ENCODE measurements at regions not wholly inside any gene's neighbourhood (a gene's known extent, or its start where the extent isn't known, plus 50 kb on each side); places are given as distances from the start of the nearest gene placed in this dataset.

GRCh38 chr11:131122448-131122847 is 206.2 kb upstream of the SNX19 start:
- no peak for DNase-seq

DNA sequence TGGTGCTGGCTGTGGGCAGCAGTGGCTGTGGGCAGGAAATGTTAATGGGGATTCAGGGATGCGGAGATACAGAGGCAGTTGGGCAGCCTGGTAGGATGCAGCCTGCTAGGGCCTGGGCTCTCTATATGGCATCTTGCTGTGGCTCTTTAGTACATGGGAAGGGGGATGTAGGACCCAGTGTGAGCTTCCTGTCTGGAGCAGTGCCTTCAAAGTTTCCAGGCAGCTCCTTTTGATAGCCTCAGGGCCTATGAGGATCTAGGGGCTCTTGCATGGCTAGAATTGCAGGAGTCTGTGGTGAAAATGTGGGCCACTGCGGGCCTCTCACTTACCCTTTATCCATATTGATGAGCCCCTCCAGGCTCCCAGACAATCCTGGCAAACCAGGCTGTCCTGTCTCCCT is 213.2 kb upstream of the SNX19 start:
- DNase-seq, result no peak

DNA sequence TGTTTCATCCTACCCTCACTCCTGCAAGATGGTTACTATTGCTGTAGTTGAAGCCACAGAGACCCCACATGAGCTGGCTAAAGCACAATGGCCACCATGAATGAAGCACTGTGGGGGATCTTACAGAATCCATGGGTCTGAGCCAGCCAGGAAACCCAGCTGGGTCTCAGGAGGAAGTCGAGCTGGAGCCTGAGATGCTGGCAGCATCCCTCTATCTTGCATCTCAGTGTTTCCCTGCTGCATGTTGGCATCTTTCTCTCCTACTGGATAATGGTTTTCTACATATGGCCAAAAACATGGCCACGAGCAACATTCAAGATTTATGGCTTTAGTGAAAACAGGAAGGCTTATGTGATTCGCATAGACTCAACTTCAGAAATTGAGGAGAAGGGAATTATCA is 219.3 kb upstream of the SNX19 start:
- no peak for DNase-seq

DNA sequence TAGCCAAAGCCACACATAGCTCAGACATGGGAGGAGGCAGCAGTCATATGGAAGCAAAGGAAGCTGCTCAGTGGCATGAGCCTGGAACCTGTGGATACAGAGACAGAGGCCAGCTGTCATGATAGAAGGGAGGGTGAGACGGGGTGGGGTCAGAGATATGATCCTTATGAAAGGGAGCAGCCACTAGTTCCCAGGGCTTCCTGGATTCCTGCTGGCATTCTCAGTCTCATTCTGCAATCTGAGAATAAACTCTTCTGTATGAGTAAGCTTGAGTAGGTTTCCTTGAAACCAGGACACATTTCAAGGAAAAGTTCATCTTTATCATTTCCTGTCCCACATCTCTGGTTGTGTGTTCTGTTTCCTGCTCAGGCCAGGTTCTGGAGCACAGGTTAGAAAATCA is 220.2 kb upstream of the SNX19 start:
- DNase-seq, result peak in 1 of 2 experiments; percentile 34

DNA sequence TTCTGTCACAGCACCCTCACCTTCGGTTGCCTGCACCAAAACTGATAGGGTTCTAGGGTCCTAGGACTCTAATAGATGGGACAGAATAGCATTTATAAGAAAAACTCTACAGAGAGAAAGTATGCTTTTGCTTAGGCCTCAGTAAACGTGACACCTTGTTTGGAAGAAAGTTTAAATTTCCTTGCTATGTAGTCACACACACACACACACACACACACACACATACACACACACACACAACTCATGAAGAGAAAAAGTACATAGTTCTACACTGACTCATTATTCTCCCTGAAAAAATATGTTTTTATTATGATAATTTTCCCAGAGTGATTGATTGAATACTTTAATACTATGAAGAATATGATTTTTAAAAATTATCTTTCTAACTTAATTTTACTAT is 220.8 kb upstream of the SNX19 start:
- DNase-seq, result no peak

DNA sequence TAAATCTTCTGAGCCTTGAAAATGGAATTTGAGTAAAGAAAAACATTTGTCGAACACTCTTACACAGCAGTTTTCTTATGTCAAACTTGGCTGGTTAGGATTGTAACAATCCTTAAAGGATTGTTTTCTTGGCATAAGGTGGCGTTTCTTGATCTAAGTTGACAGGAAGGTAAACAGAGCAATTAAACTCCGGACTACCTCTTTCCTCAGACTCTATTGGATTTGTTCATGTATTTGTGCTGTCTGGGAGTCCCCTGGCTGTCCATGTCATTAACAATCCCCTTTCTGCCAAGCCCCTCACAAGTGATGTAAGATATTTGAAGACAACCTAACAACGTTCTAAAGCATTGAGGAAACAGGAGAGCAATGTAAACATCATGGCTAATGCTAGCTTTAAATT is 222.5 kb upstream of the SNX19 start:
- DNase-seq, result no peak

- DNase-seq, result peak in 1 of 2 experiments; percentile 26
These were observed 224.6 kb upstream of the NTM start for GRCh38 chr11:131145791-131146190.

GRCh38 chr11:131146827-131147490 is 223.5 kb upstream of the NTM start:
- DNase-seq, result peak in 1 of 2 experiments; percentile 9

DNA sequence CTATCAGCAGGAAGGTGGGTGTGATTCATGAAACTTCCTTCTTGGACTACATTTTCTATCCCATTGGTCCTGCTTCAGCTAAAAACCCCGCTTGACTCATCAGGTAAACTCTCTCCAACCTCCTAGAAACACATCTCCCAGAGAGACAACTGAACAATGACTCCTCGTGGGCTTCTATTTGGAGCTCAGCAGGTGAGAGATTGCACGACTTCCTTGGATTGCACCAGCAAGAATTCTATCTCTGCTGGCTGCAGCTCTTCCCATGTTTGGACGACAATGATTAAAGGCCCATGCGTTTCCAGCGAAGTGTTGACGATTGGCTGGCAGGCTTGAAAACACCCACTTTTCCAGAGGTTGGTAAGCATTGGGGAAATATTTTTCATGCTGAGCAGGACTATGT is 216.1 kb upstream of the NTM start:
- no peak for DNase-seq

DNA sequence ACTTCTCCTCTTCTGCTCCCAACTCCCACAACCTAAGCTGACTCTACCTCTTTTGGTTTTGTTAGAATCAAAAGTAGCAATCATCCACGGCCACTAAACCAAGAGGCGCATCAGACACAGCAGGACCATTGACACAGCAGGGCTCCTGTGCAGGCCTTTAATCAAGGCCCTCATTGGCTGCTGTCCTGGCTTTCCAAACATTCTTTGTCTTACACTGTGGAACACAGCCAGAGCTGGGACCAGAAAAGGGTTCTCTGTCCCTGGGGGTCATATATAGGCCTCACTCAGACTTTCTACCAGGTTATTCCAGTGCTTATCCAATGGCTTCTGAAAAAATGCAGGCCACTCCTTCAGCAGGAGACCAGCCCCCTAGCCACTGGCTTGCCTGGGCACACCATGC is 212.7 kb upstream of the NTM start:
- no peak for DNase-seq

DNA sequence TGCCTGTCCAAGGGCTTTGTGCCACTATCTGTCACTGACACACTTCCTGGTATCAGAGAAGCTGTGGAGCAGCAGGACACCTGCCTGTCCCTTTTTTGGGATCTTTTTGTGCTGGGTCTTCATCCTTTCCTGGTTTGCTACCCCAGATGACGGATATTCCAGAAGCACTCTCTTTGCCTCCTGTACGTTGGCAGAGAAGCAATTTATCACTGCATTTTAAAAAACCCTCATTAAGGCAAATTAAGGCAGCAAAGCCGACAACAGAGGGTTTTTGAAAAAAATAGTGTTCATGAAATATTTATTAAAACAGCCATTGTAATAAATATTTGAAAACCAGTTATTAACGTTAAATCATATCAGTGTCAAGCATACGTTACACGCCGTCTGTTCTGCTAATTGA is 209.6 kb upstream of the NTM start:
- no peak for DNase-seq

DNA sequence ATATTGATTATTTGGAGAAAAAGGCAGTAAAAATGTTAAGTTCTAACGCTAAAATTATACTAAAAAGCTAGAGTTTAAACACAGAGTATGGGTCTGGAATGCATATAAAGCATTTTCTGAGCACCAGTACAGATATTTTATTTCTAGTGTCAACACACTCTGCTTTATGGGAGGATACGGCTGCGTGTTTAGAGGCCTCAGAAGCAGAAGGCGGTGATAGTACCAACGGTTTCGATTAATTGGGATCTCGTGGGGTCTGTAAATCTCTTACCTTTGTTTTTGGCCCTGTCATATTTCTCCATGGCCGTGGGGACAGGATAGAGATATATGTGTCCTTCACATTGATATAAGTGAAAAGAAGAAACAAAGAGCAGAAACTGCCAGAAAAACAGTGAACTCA is 206.8 kb upstream of the NTM start:
- no peak for DNase-seq

GRCh38 chr11:131165036-131165435 is 205.4 kb upstream of the NTM start:
- DNase-seq, result no peak

DNA sequence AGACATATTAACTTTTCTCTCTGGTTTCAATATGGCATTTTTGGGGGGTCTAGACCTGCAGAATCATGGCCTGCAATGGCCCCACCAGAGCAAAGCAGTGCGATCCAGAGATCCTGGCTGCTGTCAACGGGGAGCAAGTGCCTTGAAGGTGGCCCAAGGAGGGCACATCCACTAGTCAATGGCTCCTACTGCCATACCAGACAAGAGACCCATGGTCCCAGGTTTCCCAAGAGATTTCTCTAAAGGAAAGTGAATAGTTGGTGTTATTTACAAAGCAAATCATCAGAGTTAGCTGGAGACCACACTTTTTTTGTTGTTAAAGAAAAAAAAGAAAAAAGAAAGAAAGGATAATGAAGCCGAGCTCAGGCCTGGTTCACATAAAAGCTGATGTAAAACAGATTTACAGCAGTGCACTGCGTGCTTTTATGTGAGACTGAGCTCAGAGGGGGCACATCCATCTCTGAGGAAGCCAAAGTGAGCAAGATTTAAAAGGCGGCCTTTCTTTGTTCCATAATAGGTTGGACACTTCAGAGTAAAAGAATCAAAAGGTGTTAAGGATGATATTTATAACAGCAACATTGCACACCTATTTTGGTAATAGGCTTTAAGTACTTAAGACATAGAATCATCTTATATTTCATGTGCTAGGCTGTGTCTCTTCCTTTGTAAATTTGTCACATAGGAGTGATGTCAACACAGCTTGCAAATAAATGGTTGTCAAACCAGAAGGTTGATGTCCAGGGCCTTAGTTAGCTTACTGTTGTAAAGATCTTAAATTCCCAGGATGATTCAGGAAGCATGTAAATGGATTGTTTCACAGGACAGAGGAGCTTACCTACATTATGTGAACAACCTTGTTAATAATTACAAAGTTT is 201.3 kb upstream of the NTM start:
- no peak for DNase-seq

GRCh38 chr11:131172011-131172410 is 198.4 kb upstream of the NTM start:
- no peak for DNase-seq

DNA sequence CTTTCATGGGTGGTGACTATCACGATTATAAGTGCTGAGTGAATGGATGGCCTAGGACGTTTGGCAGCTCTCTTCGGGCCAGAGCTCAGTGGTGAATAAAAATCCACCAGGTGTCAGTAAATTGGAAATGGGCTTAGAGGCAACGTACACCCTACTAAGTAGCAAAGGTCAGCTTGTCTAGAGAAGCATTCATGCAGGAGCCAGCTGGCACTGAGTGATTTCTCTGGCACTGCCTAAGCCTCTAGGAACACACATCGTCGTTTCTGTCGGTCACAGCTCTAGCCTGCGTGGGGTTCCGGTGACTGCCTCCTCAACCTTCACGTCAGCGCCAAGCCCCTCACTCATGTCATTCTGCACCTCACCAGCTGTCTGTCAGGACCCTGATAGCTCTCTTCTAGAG is 192.4 kb upstream of the NTM start:
- DNase-seq, result peak in 1 of 2 experiments; percentile 53

GRCh38 chr11:131178596-131178995 is 191.8 kb upstream of the NTM start:
- no peak for DNase-seq

DNA sequence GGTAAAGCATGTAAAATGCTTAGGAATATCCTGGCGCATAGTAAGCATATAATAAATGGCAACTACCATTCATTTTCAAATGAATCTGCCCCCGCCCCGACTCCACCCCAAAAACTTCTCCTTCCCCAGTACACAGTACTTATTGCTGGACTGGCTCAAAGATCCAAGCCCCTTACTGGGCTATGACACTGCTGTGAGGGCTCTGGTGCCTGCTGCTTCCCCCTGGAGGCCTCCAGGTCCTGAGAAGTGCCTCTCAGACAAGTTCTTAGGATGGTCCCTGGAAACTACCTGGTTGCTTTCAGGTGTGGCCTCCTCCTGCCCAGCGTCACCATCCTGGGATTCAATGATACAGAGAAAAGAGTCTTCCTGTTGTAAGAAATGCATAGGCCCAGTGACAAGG is 190.6 kb upstream of the NTM start:
- DNase-seq, result no peak

GRCh38 chr11:131185915-131186314 is 184.5 kb upstream of the NTM start:
- no peak for DNase-seq

DNA sequence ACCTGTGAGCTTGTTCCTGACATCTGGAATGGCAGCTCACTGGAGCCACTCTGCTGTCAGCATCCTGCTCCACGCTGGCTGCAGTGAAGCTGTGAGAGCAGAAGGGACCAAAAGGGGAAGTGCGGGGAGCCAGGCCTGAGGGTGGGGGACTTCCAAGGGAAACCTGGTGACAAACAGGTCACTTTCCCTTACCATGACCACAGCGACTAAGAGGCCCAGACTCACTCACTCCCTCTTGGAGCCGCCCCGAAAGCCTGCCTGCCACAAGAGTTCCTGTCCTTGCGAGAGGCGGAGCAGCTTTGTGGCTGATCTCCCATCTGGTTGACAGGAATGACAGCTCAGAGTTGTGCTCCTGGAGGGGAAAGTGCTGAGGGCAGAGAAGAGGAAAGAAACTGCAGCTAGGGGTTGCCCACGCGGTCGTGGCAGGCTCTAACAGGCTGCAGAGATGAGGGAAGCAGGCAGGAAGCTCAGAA is 183.8 kb upstream of the NTM start:
- DNase-seq, result peak; percentile 20 to 64

GRCh38 chr11:131190446-131190845 is 180.0 kb upstream of the NTM start:
- no peak for DNase-seq

GRCh38 chr11:131191606-131192005 is 178.8 kb upstream of the NTM start:
- no peak for DNase-seq

DNA sequence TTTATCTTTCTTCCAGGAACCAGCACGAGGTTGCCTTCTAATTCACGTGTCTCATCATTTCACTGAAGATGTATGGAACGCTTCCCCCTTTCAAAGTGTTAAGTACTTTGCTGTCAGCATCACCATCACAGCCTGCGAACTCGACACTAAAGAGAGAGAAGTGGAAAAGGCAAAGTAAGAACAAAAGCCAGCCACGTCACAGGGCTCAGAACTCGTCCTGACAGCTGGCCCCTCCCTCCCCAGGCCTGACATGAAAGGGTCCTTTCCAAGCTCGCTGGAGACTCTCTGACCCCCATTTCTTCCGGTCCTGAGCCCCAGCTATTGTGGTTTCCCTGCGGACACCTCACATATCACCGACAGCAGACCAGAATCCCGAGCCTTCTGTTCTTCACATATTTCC is 177.8 kb upstream of the NTM start:
- no peak for DNase-seq

- no peak for DNase-seq
These were observed 177.3 kb upstream of the NTM start for GRCh38 chr11:131193031-131193501.
